NT2/D1 (cell line): ENCODE measurements at regions not wholly inside any gene's neighbourhood (a gene's known extent, or its start where the extent isn't known, plus 50 kb on each side); places are given as distances from the start of the nearest gene placed in this dataset.

ENCODE experiments used
- SUZ12 ChIP-seq: IDR thresholded peaks from 2 replicates; pipeline ENCODE4 v1.6.1; 2011; ENCODE audit not compliant: insufficient read length, insufficient read depth; ENCODE audit errors: extremely low read depth
- YY1 ChIP-seq: IDR thresholded peaks from 2 replicates; pipeline ENCODE4 v1.6.1; 2011; ENCODE audit not compliant: insufficient read length, insufficient read depth
- ZNF274 ChIP-seq: IDR thresholded peaks from 2 replicates; pipeline ENCODE4 v1.6.1; 2011; ENCODE audit warnings: mild to moderate bottlenecking, low read depth, low read length

DNA sequence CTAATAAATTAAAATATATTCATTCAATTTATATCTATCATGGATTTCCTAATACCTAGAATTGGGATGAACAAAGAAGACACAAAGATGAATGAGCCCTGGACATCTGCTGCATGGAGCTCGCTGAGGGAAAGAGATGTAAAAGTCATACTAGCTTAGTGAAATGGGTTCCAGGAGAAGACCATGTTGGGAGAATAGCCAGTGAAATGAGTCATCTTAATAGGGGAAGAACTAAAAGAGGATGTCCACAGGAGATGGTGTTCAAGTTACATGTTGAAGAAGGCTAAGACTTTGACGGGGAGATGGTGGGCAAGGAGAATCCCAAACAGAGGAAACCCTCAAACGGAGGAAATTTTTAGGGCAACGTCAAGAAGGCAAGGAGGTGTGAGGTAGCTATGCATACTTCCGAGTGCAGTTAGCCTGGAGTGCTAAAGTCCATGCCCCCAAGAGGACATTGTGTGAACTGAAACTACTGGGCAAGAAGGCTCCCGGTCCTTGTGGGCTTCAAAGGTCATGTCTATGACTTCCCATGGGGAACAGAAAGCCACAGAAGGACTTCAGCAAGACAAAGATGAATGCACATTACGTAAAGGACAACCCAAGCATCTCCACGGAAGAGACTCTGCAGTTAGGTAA, 220.5 kb upstream of the CDH11 start:
- TF ChIP-seq ZNF274 (no peak), YY1 (no peak), SUZ12 (no peak)
